Fibroblast of mammary gland (primary cell): ENCODE measurements at regions not wholly inside any gene's neighbourhood (a gene's known extent, or its start where the extent isn't known, plus 50 kb on each side); places are given as distances from the start of the nearest gene placed in this dataset.

ENCODE experiments used
- DNase-seq: peaks from one replicate; pipeline ENCODE4 v3.0.0-alpha.2; 2010; ENCODE audit warnings: low read depth
- H3K4me3 ChIP-seq: 2 replicates; pipeline ENCODE4 v1.5.1; 2011; ENCODE audit warnings: low read depth, mild to moderate bottlenecking, low read length, moderate library complexity; ENCODE audit not compliant: control insufficient read depth
- TF ChIP-seq, protein P1 (sequence below): conservative IDR thresholded peaks from 2 replicates; pipeline ENCODE4 v1.5.1; 2011; ENCODE audit warnings: low read depth, low read length, inconsistent platforms; ENCODE audit not compliant: control insufficient read depth, insufficient read depth

DNA sequence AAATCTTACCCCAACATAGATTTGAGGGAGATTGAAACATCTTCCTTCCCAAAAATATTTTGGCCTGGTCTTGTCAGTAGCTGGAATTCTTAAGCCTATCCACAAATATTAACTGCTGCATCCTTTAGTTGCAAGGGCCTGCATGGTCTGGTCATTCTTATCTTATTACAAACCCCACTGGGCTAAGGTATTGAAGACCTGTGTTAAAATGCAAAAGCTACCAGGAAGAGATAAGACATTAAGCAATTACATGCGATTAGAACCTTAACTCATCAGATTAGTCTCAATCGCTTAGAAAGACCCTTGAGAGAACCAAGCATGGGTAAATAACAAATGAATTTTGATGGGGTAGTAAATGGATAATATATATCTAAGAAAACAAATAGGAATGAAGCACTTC lies 426.6 kb downstream of the FRK start:
- no peak overlapping the region for H3K4me3 ChIP-seq
- TF ChIP-seq, protein P1, sequence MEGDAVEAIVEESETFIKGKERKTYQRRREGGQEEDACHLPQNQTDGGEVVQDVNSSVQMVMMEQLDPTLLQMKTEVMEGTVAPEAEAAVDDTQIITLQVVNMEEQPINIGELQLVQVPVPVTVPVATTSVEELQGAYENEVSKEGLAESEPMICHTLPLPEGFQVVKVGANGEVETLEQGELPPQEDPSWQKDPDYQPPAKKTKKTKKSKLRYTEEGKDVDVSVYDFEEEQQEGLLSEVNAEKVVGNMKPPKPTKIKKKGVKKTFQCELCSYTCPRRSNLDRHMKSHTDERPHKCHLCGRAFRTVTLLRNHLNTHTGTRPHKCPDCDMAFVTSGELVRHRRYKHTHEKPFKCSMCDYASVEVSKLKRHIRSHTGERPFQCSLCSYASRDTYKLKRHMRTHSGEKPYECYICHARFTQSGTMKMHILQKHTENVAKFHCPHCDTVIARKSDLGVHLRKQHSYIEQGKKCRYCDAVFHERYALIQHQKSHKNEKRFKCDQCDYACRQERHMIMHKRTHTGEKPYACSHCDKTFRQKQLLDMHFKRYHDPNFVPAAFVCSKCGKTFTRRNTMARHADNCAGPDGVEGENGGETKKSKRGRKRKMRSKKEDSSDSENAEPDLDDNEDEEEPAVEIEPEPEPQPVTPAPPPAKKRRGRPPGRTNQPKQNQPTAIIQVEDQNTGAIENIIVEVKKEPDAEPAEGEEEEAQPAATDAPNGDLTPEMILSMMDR: no peak
- DNase-seq: no peak

DNA sequence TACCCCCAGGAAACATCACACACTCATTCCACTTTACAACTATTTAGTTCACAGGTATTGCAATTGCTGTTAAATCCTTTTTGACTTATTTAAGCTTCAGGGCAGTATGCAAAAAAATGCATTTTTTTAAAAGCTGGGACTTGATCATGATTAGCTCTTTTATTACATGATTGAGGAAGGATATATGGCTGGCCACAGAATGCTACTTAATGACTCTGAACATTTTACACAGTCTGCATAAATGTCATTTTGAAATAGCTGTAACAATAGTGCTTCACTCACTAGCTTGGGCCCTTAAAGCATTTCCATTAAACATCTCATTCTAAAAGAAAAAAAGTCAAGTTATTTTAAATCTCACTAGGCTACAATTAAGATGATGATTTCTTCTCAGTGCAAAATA lies 429.7 kb downstream of the FRK start:
- no peak for DNase-seq
- TF ChIP-seq, protein P1: no peak
- no peak overlapping the region for H3K4me3 ChIP-seq

DNA sequence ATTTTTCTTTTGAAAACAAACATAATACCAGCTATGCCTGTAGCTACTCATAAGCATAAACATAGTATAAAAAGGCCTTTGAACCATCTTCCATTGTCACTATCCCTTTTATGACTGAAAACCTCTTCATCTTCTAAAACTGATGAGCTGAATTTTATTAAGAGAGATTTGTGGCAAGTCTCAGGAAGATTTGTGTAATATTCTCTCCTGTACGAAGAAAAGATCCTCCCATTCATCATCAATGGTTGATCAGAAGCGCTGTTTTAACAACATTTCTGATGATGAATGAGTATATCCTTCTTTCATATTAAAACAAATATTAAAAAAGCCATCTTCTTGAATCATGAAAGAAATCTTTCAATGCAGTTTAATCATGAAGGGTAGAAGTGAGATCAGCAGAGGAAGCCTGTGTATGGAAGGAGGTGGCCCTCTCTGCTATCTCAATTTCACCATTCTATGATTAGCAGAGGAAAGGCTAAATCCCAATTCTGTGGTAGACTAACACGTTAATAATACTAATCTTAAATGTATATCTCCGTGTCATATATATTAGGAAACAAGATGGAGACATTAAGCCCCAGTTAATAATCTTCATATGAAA lies 430.2 kb downstream of the FRK start:
- DNase-seq: no peak
- TF ChIP-seq, protein P1: no peak
- no peak overlapping the region for H3K4me3 ChIP-seq

DNA sequence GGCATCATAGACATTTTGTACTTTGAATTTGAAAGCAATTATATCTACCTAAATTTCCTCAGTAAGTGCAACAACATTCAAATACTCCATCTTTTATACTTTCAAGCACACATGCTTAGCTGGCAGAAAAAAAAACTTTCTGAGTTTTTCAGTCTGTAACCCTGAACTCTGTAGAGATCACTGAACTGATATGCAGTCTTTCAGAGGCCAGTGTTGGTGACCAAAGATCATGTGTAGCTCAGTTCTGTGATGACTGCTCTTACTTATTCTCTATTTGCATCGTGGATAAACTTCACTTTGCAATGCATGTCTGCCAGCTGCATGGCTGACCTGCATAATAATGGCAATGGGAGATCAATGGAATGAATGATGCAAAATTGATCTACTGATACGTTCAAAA lies 431.3 kb downstream of the FRK start:
- no peak overlapping the region for H3K4me3 ChIP-seq
- TF ChIP-seq, protein P1: no peak
- no peak for DNase-seq

DNA sequence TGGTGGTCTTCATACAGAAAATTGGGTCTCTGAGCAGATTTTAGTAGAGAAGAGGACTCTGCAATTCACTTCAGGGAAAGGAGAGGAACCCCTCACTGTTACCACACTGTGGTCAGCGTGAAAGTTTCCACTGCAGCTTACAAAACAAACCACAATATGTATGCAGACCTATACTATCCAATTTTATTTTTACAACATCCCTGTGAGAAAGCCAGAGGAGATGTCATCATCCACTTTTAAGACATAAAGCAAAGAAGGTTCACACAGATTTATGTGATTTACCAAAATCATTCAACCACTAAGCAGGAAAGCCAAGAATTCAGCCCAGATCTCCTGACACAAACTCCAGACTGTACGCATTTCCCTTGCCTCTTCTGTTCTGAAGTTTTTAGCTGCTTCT lies 442.4 kb downstream of the FRK start:
- DNase-seq: peak; percentile 16
- TF ChIP-seq, protein P1: no peak
- H3K4me3 ChIP-seq: no peak overlapping the region

DNA sequence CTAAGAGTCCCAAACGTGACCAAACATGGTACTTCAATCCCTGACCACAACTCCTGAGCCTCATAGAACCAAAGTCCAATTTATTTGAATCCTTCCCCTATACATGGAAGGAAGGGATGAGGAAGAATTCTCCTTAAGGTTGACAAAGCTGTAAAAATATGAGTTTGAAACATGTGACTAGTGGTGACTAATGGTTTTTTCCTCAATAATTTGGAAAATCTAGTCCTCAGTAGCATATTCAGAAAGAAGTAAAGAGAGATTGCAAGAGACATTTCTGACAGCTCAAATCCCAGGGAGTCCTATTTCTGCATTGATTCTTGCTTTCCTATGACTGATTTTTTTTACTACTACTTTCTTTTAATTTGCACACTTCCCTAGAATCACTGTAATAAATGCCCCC lies 443.7 kb downstream of the FRK start:
- peak; percentile 7 for DNase-seq
- TF ChIP-seq, protein P1: no peak
- H3K4me3 ChIP-seq: no peak overlapping the region

DNA sequence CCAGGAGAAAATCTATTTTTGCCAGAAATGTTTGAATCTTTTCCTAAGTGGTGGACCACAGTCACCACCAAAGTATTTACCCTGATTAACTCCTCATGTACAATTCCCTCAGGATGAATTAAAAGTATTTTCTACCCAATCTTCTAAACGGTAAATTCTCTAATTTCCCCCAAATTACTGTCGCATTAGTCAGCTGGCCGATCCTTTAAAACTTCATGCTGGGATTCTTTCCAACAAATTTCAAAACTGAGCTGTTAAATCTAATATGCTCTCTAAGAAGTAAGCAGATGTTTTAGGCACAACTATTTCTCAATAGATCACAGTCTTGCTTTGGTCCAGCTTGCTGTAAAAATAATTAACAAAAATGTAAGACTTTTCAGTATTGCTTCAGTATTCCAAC lies 447.2 kb downstream of the FRK start:
- H3K4me3 ChIP-seq: no peak overlapping the region
- TF ChIP-seq, protein P1: no peak
- DNase-seq: peak; percentile 98
